ENCODE measurements at regions not wholly inside any gene's neighbourhood (a gene's known extent, or its start where the extent isn't known, plus 50 kb on each side); places are given as distances from the start of the nearest gene placed in this dataset.
"Not testable (repeated sequence)": the region's sequence is repeated elsewhere in the genome, so short reads cannot be mapped to it uniquely, and the experiment has no call there.

- no peaks in the 10 kb centered on the region for H3K9me2 ChIP-seq (replicated peaks; ENCODE audit: insufficient read depth, low read length)
- H2AFZ ChIP-seq (ENCODE audit: low read depth, low read length, severe bottlenecking) = no peak overlapping the region
- H3K4me2 ChIP-seq (ENCODE audit: low read depth, low read length, poor library complexity, severe bottlenecking) = no peak overlapping the region
- TF ChIP-seq CTCF (IDR thresholded peaks at IDR 0.05; ENCODE audit: insufficient read depth, low read length, poor library complexity, severe bottlenecking) = no peak
- no peak for TF ChIP-seq EZH2phosphoT487 (conservative IDR thresholded peaks at IDR 0.05; ENCODE audit: low read length)
- H3F3A ChIP-seq (ENCODE audit: insufficient read depth) = no peaks in the 10 kb centered on the region
- no peak overlapping the region for H3K4me3 ChIP-seq (ENCODE audit: insufficient read depth, low read length, poor library complexity, severe bottlenecking)
- no peak overlapping the region for H3K9ac ChIP-seq (ENCODE audit: low read length)
- H3K36me3 ChIP-seq (ENCODE audit: low read length) = no peaks in the 10 kb centered on the region
- no peaks in the 10 kb centered on the region for H4K20me1 ChIP-seq (ENCODE audit: low read depth, low read length)
- no peaks in the 10 kb centered on the region for H3K79me2 ChIP-seq (ENCODE audit: insufficient read depth, low read length)
- H3K27ac ChIP-seq (ENCODE audit: low read depth, low read length) = no peak overlapping the region
- H3K27me3 ChIP-seq (ENCODE audit: low read length) = no peaks in the 10 kb centered on the region
- H3K9me3 ChIP-seq (ENCODE audit: insufficient read depth, low read length) = no peaks in the 10 kb centered on the region
These were observed 399.6 kb downstream of the NAF1 start for GRCh38 chr4:162767083-162767482.

GRCh38 chr4:162761965-162762364 is 404.7 kb downstream of the NAF1 start:
- H4K20me1 ChIP-seq (ENCODE audit: low read depth, low read length) = no peaks in the 10 kb centered on the region
- H3K27me3 ChIP-seq (ENCODE audit: low read length) = no peaks in the 10 kb centered on the region
- no peaks in the 10 kb centered on the region for H3K36me3 ChIP-seq (ENCODE audit: low read length)
- no peaks in the 10 kb centered on the region for H3K9me2 ChIP-seq (replicated peaks; ENCODE audit: insufficient read depth, low read length)
- no peak overlapping the region for H3K4me3 ChIP-seq (ENCODE audit: insufficient read depth, low read length, poor library complexity, severe bottlenecking)
- H3K4me2 ChIP-seq (ENCODE audit: low read depth, low read length, poor library complexity, severe bottlenecking) = no peak overlapping the region
- H3F3A ChIP-seq (ENCODE audit: insufficient read depth) = no peaks in the 10 kb centered on the region
- H3K9ac ChIP-seq (ENCODE audit: low read length) = no peak overlapping the region
- TF ChIP-seq EZH2phosphoT487 (conservative IDR thresholded peaks at IDR 0.05; ENCODE audit: low read length) (no peak), CTCF (IDR thresholded peaks at IDR 0.05; ENCODE audit: insufficient read depth, low read length, poor library complexity, severe bottlenecking) (no peak)
- H2AFZ ChIP-seq (ENCODE audit: low read depth, low read length, severe bottlenecking) = no peak overlapping the region
- H3K79me2 ChIP-seq (ENCODE audit: insufficient read depth, low read length) = no peaks in the 10 kb centered on the region
- no peaks in the 10 kb centered on the region for H3K9me3 ChIP-seq (ENCODE audit: insufficient read depth, low read length)
- H3K27ac ChIP-seq (ENCODE audit: low read depth, low read length) = no peak overlapping the region

- H3K9me3 ChIP-seq (ENCODE audit: insufficient read depth, low read length); H3K9me2 ChIP-seq (replicated peaks; ENCODE audit: insufficient read depth, low read length); H3F3A ChIP-seq (ENCODE audit: insufficient read depth); H3K4me3 ChIP-seq (ENCODE audit: insufficient read depth, low read length, poor library complexity, severe bottlenecking); H3K9ac ChIP-seq (ENCODE audit: low read length); H3K79me2 ChIP-seq (ENCODE audit: insufficient read depth, low read length); H3K27me3 ChIP-seq (ENCODE audit: low read length); H3K27ac ChIP-seq (ENCODE audit: low read depth, low read length); H2AFZ ChIP-seq (ENCODE audit: low read depth, low read length, severe bottlenecking); H3K36me3 ChIP-seq (ENCODE audit: low read length); H3K4me2 ChIP-seq (ENCODE audit: low read depth, low read length, poor library complexity, severe bottlenecking); H4K20me1 ChIP-seq (ENCODE audit: low read depth, low read length): not testable (repeated sequence)
These were observed 426.5 kb downstream of the NAF1 start for GRCh38 chr4:162740228-162740627.

GRCh38 chr4:162739596-162739995 is 427.1 kb downstream of the NAF1 start:
- H3K4me2 ChIP-seq (ENCODE audit: low read depth, low read length, poor library complexity, severe bottlenecking); H3K9me2 ChIP-seq (replicated peaks; ENCODE audit: insufficient read depth, low read length); H3K27ac ChIP-seq (ENCODE audit: low read depth, low read length): not testable (repeated sequence)

More at GRCh38 chr4:162739596-162739995, 427.1 kb downstream of the NAF1 start:
- not testable (repeated sequence) for H3K9ac ChIP-seq (ENCODE audit: low read length); H3F3A ChIP-seq (ENCODE audit: insufficient read depth); H4K20me1 ChIP-seq (ENCODE audit: low read depth, low read length); H3K36me3 ChIP-seq (ENCODE audit: low read length); H3K79me2 ChIP-seq (ENCODE audit: insufficient read depth, low read length); H3K9me3 ChIP-seq (ENCODE audit: insufficient read depth, low read length); H2AFZ ChIP-seq (ENCODE audit: low read depth, low read length, severe bottlenecking); H3K27me3 ChIP-seq (ENCODE audit: low read length); H3K4me3 ChIP-seq (ENCODE audit: insufficient read depth, low read length, poor library complexity, severe bottlenecking)

Measured in SU-DHL-6 (cell line).